T-helper 17 cell (primary cell): ENCODE measurements at regions not wholly inside any gene's neighbourhood (a gene's known extent, or its start where the extent isn't known, plus 50 kb on each side); places are given as distances from the start of the nearest gene placed in this dataset.

Experiments used
- ATAC-seq: fragments of 150-1000 bp; cut with Tn5 transposase; 2 replicates; pipeline ENCODE4 v1.10.0; 2021; ENCODE audit warnings: mild to moderate bottlenecking, moderate library complexity
- DNase-seq, 3 donors: peaks; one replicate each; pipeline versions ENCODE4 v3.0.0 to v3.0.0-alpha.2; 2020 to 2021
- H3K9me3 ChIP-seq: one replicate; pipeline ENCODE4 v1.7.0; 2013; ENCODE audit warnings: low read length, mild to moderate bottlenecking; ENCODE audit not compliant: control insufficient read depth, poor library complexity, severe bottlenecking
- H3K27ac Mint-ChIP-seq: one replicate; pipeline ENCODE4 v1.8.0; 2022; ENCODE audit warnings: mild to moderate bottlenecking, moderate library complexity, mixed read lengths
- H3K27me3 Mint-ChIP-seq: one replicate; pipeline ENCODE4 v1.8.0; 2022; ENCODE audit warnings: mixed read lengths
- H3K36me3 Mint-ChIP-seq: one replicate; pipeline ENCODE4 v1.8.0; 2022; ENCODE audit warnings: low read depth, mixed read lengths
- H3K4me1 Mint-ChIP-seq: one replicate; pipeline ENCODE4 v1.8.0; 2022; ENCODE audit warnings: mild to moderate bottlenecking, mixed read lengths
- H3K4me3 Mint-ChIP-seq: one replicate; pipeline ENCODE4 v1.8.0; 2022; ENCODE audit warnings: mild to moderate bottlenecking, moderate library complexity, mixed read lengths

DNA sequence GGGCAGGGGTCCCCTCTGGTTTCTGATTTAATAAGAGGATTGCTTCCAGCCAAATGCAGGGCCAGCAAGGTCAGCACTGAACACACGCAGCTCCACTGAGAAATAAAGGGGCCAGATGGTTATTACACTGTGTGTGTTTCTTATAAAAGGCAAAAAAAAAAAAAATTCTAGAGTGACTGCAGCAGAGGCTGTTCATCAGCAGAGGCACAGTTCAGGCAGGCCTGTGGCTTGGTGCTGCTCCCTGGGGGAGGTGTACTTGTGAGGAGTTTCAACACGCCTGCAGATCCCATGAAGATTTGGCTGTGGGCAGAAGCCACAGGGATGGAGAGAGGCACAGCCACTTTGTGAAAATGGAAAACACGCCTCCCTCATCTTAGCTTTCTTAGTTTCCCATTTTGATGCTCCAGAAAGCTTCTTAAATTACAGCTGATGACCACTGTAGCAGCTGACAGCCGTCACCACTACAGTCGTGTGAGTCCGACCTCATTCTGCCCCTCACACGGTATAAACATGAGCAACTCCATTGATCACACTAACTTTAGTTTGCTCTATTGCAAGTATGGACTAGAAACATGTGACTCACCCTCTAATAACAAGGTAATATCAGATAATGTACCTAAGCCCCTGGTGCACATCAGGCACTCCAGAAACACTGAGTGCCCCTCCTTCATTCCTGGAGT lies 726.5 kb upstream of the RAB6C start:
- H3K4me3 Mint-ChIP-seq: no peak overlapping the region
- no peaks in the 10 kb centered on the region for H3K36me3 Mint-ChIP-seq
- no peak for DNase-seq
- no peaks in the 10 kb centered on the region for H3K4me1 Mint-ChIP-seq
- H3K27ac Mint-ChIP-seq: no peak overlapping the region
- ATAC-seq: no peak
- H3K9me3 ChIP-seq: no peaks in the 10 kb centered on the region
- H3K27me3 Mint-ChIP-seq: no peaks in the 10 kb centered on the region

GRCh38 chr2:129253461-129253812 lies 726.0 kb upstream of the RAB6C start:
- Mint-ChIP-seq H3K4me3 (no peak overlapping the region), H3K27me3 (no peaks in the 10 kb centered on the region), H3K4me1 (no peaks in the 10 kb centered on the region), H3K27ac (no peak overlapping the region), H3K36me3 (no peaks in the 10 kb centered on the region)
- no peaks in the 10 kb centered on the region for H3K9me3 ChIP-seq
- no peak for DNase-seq
- ATAC-seq: no peak

GRCh38 chr2:129254718-129255117 lies 724.7 kb upstream of the RAB6C start:
- Mint-ChIP-seq H3K4me1 (no peaks in the 10 kb centered on the region), H3K36me3 (no peaks in the 10 kb centered on the region), H3K27me3 (no peaks in the 10 kb centered on the region), H3K27ac (no peak overlapping the region), H3K4me3 (no peak overlapping the region)
- ATAC-seq: no peak
- no peaks in the 10 kb centered on the region for H3K9me3 ChIP-seq
- DNase-seq: no peak

DNA sequence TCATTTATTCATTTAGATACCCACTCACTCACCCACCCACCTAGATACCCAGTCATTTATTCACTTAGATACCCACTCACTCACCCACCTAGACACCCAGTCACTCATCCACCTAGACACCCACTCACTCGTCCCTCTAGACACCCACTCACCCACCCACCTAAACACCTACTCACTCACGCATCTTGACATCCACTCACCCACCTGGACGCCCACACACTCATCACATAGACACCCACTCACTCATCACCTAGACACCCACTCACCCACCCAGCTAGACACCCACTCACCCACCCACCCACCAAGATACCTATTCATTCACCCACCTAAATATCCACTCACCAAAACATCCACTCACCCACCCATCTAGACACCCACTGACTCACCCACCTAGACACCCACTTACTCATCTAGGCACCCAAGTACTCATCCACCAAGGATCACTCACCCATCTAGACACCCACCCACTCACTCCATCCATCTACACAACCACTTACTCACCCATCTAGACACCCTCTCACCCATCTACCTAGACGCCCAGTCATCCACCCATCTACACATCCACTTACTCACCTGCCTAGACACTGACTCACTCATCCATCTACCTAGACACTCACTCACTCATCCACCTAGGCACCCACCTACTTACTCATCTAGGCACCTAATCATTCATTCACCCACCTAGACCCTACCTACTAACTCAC lies 723.7 kb upstream of the RAB6C start:
- H3K4me1 Mint-ChIP-seq: no peaks in the 10 kb centered on the region
- H3K36me3 Mint-ChIP-seq: no peaks in the 10 kb centered on the region
- H3K27me3 Mint-ChIP-seq: no peaks in the 10 kb centered on the region
- H3K27ac Mint-ChIP-seq: no peak overlapping the region
- DNase-seq (no peak), ATAC-seq (no peak)
- no peak overlapping the region for H3K4me3 Mint-ChIP-seq
- H3K9me3 ChIP-seq: peaks cover 2% of the 10 kb centered on the region

DNA sequence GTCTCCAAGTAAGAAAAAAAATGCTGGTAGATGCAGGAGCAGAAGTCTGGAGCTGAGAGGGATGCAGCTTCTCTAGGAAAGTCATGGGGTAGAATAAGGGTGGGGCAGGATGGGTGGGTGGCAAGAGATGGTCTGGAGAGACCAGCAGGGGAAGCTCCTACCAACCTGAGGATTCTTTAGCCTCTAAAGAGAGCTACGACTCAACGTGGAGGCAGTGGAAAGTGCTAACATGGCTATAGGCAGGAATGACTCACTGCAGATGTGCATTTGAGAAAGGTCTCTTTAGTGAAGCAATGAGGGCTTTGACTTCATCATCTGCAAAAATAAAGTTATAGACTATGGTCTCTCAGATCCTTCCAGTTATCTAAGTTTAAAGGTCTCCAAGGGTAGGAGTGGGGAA lies 722.8 kb upstream of the RAB6C start:
- Mint-ChIP-seq H3K27me3 (no peaks in the 10 kb centered on the region), H3K4me1 (no peaks in the 10 kb centered on the region), H3K27ac (no peak overlapping the region), H3K36me3 (no peaks in the 10 kb centered on the region), H3K4me3 (no peak overlapping the region)
- DNase-seq (no peak), ATAC-seq (no peak)
- peaks cover 2% of the 10 kb centered on the region for H3K9me3 ChIP-seq

DNA sequence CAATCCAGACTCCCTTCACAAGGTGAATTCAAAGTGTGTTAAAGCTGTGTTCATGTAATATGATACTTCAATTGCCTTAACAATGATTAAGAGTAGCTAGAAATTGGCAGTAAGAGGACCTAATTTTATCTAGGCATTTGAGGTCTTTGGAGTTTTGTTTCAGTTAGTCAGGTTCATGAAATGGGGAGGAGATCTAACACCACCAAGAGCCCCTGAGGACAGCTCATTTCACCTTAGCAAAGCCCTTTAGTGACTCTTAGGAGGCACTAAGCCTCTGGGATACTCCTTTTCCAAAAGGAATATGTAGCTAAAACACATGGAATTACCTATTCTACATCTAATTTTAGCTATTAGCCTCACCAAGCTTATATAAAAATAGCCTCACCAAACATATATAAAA lies 716.5 kb upstream of the RAB6C start:
- Mint-ChIP-seq H3K27ac (no peak overlapping the region), H3K27me3 (no peaks in the 10 kb centered on the region), H3K36me3 (no peaks in the 10 kb centered on the region), H3K4me1 (no peaks in the 10 kb centered on the region), H3K4me3 (no peak overlapping the region)
- DNase-seq (no peak), ATAC-seq (no peak)
- peaks cover 2% of the 10 kb centered on the region for H3K9me3 ChIP-seq

GRCh38 chr2:129263939-129264338 lies 715.5 kb upstream of the RAB6C start:
- Mint-ChIP-seq H3K27me3 (no peaks in the 10 kb centered on the region), H3K4me3 (no peak overlapping the region), H3K4me1 (no peaks in the 10 kb centered on the region), H3K36me3 (no peaks in the 10 kb centered on the region), H3K27ac (no peak overlapping the region)
- ATAC-seq (no peak), DNase-seq (no peak)
- H3K9me3 ChIP-seq: peaks cover 2% of the 10 kb centered on the region

- no peak for DNase-seq
- H3K4me1 Mint-ChIP-seq: no peaks in the 10 kb centered on the region
- no peaks in the 10 kb centered on the region for H3K36me3 Mint-ChIP-seq
- ATAC-seq: no peak
- no peak overlapping the region for H3K27ac Mint-ChIP-seq
- H3K27me3 Mint-ChIP-seq: no peaks in the 10 kb centered on the region
- H3K9me3 ChIP-seq: no peaks in the 10 kb centered on the region
- H3K4me3 Mint-ChIP-seq: no peak overlapping the region
Measured at GRCh38 chr2:129267559-129267958, 711.9 kb upstream of the RAB6C start.

DNA sequence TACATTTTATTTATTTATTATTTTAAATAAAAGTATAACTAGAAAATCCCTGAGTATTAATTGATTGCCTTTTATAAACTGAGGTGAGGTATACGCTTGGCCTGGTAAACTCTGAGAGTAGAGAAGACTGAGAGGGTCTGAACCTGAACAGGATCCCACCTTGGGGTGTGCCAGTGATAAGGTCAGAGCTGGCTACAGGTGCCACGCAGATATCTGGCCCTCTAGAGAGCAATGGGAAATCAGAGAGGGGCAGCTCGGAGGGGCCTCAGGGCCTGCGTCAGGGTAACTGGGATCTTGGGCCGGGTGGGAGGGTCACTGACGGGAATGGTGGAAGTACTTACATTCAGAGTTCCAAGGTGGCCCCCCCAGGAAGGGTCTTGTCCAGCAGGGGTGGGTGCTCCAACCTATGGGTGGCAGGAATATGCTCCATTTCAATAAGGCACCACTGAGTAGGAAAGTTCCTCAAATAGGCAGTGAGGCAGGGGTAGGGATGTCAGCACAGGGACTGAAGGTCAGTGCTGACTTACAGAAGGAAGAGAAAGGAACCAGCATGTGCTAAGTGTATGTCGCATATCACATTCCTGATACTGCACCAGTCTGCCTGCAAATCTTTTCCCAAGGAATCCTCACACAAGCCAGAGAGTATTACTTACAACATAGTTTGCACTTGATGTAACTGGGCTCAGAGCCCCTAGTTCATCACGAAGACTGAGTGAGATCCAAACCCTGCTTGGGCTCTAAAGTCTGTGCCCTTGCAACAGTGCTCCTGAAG lies 706.0 kb upstream of the RAB6C start:
- Mint-ChIP-seq H3K27me3 (no peaks in the 10 kb centered on the region), H3K36me3 (no peaks in the 10 kb centered on the region), H3K27ac (no peak overlapping the region), H3K4me1 (no peaks in the 10 kb centered on the region), H3K4me3 (no peak overlapping the region)
- DNase-seq (no peak), ATAC-seq (no peak)
- no peaks in the 10 kb centered on the region for H3K9me3 ChIP-seq

DNA sequence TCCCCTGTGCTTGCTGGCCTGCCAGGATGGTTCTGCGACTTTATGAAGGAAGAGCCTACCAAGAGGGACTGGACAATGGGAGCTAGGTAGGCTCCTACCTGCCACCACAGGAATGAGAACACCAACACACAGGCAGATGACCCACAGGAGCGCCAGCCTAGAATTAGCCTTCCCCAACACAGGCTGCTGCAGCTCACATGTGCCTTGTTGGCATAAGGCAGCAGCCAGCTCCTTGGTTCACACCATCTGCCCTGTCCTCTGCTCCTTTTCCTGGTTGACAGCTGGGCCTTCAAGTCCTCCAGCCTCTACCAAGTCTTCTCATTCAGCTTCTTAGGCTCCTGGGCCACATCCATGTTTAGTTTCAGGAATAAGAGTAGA lies 705.4 kb upstream of the RAB6C start:
- no peak for DNase-seq
- no peaks in the 10 kb centered on the region for H3K36me3 Mint-ChIP-seq
- H3K27ac Mint-ChIP-seq: no peak overlapping the region
- no peak for ATAC-seq
- no peaks in the 10 kb centered on the region for H3K27me3 Mint-ChIP-seq
- H3K4me1 Mint-ChIP-seq: no peaks in the 10 kb centered on the region
- H3K9me3 ChIP-seq: no peaks in the 10 kb centered on the region
- no peak overlapping the region for H3K4me3 Mint-ChIP-seq

DNA sequence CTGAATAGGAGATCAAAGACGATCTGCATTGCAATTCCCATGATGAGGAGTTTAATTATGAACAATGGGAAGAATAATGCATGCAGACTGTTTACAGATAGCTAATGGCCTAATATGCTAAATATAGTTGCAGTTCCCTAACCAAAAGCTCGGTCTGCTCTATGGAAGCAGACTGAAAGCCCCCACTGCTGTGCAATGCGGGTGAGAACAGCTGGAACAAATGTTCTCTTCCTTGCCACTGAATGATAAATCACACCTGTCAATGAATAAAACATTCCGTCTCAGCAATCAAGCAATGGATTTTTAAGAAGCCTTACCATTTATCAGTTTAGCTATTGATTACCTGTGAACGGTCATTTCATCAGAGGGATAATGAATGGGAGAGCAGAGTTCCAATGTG lies 704.5 kb upstream of the RAB6C start:
- Mint-ChIP-seq H3K36me3 (no peaks in the 10 kb centered on the region), H3K4me3 (no peak overlapping the region), H3K27ac (no peak overlapping the region), H3K4me1 (no peaks in the 10 kb centered on the region), H3K27me3 (no peaks in the 10 kb centered on the region)
- DNase-seq (no peak), ATAC-seq (no peak)
- H3K9me3 ChIP-seq: no peaks in the 10 kb centered on the region

DNA sequence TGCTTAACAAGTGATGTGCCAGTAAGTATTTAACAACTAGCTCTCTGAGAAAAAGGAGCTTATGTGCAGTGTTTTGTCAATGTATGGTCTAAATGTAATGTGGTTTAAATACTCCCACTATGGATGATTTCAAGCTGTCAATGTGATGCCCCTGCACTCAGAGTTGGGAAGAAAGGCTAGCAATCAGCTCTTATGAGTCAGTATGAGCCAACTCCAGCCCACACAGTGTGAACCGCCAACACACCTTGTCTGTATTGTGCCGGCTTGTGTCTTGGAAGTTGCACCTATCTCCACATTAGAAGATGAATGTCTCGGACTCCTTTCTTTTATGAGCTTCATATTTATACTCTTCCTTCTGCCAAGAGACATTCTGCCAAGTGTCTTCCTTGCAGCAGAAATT lies 703.8 kb upstream of the RAB6C start:
- H3K27ac Mint-ChIP-seq: no peak overlapping the region
- H3K4me1 Mint-ChIP-seq: no peaks in the 10 kb centered on the region
- no peak overlapping the region for H3K4me3 Mint-ChIP-seq
- H3K9me3 ChIP-seq: no peaks in the 10 kb centered on the region
- DNase-seq (no peak), ATAC-seq (no peak)
- H3K27me3 Mint-ChIP-seq: no peaks in the 10 kb centered on the region
- H3K36me3 Mint-ChIP-seq: no peaks in the 10 kb centered on the region

DNA sequence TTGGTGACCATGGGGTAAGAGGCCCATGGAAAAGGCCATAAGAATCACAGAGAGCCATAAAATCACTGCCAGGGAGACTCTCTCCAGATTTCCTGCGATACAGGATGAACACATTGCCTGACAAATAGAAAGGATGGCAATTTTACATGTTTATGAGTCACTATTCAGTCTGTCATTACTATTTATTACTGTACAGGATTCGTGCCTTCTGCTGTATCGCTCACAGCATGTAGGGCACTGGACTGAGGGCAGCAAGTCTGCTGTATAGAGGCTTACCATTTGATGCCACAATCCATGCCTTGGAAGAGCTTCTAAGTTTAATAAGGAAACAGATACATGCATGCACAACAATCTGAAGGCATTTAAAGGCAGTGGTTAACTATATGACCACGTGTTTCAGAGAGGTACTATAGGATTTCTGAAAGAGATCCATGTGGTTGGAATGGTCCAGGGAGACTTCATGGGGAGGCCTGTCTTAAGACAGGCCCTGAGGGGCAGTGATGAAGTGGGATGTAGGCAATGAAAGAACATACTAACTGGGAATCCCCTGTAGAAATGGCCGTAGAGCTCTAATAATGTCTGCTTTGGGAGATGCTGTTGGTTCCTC lies 702.4 kb upstream of the RAB6C start:
- Mint-ChIP-seq H3K4me1 (no peaks in the 10 kb centered on the region), H3K27ac (no peak overlapping the region), H3K36me3 (no peaks in the 10 kb centered on the region), H3K27me3 (no peaks in the 10 kb centered on the region), H3K4me3 (no peak overlapping the region)
- no peak for ATAC-seq
- DNase-seq: no peak
- no peaks in the 10 kb centered on the region for H3K9me3 ChIP-seq
